ENCODE measurements at regions not wholly inside any gene's neighbourhood (a gene's known extent, or its start where the extent isn't known, plus 50 kb on each side); places are given as distances from the start of the nearest gene placed in this dataset.

DNA sequence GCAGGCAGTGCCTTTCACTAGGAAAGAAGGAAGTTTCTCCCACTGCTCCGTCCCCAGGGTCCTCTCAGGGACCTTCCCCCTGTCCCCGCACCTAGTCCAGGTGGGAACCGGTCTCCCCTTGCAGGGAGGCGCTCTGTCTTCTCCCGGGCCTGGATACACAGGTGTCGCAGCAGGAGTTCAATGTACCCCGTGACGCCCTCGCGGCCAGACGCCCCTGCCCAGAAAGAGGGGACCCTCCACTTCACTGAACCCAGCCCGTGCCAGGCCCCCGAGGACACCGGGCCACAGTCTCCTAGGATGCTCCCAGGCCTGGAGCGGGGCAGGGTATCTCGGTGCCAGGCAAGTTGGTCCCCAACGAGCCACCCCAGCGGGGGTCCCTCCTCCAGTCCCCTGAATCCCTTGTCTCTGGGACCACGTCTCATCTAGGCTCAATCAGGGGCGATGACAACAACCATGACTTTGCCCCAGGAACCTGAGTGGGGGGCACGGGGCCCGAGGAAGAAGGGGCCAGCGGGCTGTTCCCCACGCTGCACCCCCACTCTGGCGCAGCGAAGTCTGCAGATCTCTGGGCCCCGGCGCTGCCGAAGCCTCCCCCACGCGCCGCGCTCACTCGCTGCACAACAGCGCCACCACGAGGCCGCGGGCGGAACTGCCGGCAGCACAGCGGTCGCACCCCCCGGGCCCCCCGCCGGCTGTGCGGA is 103.0 kb downstream of the EDN3 start:
- WGBS, 3 donors: 4 to 7% (median 5%) methylated on average over 34 to 46 of the region's 46 CpGs
- H3K4me3 ChIP-seq: no peak overlapping the region
- TF ChIP-seq, protein P1, sequence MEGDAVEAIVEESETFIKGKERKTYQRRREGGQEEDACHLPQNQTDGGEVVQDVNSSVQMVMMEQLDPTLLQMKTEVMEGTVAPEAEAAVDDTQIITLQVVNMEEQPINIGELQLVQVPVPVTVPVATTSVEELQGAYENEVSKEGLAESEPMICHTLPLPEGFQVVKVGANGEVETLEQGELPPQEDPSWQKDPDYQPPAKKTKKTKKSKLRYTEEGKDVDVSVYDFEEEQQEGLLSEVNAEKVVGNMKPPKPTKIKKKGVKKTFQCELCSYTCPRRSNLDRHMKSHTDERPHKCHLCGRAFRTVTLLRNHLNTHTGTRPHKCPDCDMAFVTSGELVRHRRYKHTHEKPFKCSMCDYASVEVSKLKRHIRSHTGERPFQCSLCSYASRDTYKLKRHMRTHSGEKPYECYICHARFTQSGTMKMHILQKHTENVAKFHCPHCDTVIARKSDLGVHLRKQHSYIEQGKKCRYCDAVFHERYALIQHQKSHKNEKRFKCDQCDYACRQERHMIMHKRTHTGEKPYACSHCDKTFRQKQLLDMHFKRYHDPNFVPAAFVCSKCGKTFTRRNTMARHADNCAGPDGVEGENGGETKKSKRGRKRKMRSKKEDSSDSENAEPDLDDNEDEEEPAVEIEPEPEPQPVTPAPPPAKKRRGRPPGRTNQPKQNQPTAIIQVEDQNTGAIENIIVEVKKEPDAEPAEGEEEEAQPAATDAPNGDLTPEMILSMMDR (IDR thresholded peaks at IDR 0.05): peak; percentile 52 to 81 (median 62)
- TF ChIP-seq POLR2A (IDR thresholded peaks at IDR 0.05) (no peak), EP300 (IDR thresholded peaks at IDR 0.05) (no peak)
- H3K9me3 ChIP-seq: no peaks in the 10 kb centered on the region
- H3K4me1 ChIP-seq (ENCODE audit: insufficient read depth): no peaks in the 10 kb centered on the region
- DNase-seq: peak; percentile 19 to 71 (median 38)
- H3K27ac ChIP-seq: no peak overlapping the region
- no peaks in the 10 kb centered on the region for H3K36me3 ChIP-seq
- intact Hi-C loops (cut with DNase I): loop anchor here in 1 of 4 donors (5.0 kb wide), 1 partner anchor 536 kb away; no protein-coding TSS in a partner anchor
- no peaks in the 10 kb centered on the region for H3K27me3 ChIP-seq

- no peaks in the 10 kb centered on the region for H3K9me3 ChIP-seq
- no peaks in the 10 kb centered on the region for H3K36me3 ChIP-seq
- no peak overlapping the region for H3K27ac ChIP-seq
- no peak for DNase-seq
- intact Hi-C loops (cut with DNase I): loop anchor here in 1 of 4 donors (5.0 kb wide), 1 partner anchor 537 kb away; no protein-coding TSS in a partner anchor
- no peak overlapping the region for H3K4me3 ChIP-seq
- 12 to 19% (median 17%) methylated on average over 8 to 9 of the region's 9 CpGs for WGBS, 3 donors
- no peaks in the 10 kb centered on the region for H3K27me3 ChIP-seq
- TF ChIP-seq, protein P1 (IDR thresholded peaks at IDR 0.05): peak in 1 of 3 donors; percentile 0
- no peak for TF ChIP-seq EP300 (IDR thresholded peaks at IDR 0.05)
- H3K4me1 ChIP-seq (ENCODE audit: insufficient read depth): no peaks in the 10 kb centered on the region
Observed at GRCh38 chr20:59403962-59404314, 103.5 kb downstream of the EDN3 start.

DNA sequence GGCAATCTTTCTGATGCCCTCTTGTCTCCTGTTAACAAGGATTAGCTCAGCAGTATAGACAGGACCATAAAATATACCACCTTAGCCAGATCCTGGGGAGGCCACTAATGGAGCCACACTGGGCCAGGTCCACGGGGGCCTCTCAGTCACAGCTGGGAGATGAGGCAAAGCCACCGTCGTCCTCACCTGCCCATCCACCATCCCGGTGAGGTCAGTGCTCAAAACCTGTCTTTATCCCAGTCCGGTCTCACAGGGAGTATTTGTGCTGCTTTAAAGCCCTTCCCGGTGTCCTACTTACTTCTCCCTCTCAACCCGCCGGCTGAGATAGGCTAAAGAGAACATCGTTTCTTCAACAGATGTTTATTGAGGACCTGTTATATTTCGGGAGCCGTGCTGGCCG is 104.3 kb downstream of the EDN3 start:
- H3K27ac ChIP-seq: no peak overlapping the region
- DNase-seq: no peak
- H3K9me3 ChIP-seq: no peaks in the 10 kb centered on the region
- intact Hi-C loops (cut with DNase I): loop anchor here in 1 of 4 donors (5.0 kb wide), 1 partner anchor 537 kb away; no protein-coding TSS in a partner anchor
- no peaks in the 10 kb centered on the region for H3K4me1 ChIP-seq (ENCODE audit: insufficient read depth)
- no peaks in the 10 kb centered on the region for H3K27me3 ChIP-seq
- 47 to 57% (median 51%) methylated on average over 12 of the region's 12 CpGs for WGBS, 3 donors
- TF ChIP-seq POLR2A (IDR thresholded peaks at IDR 0.05) (no peak), EP300 (IDR thresholded peaks at IDR 0.05) (no peak)
- TF ChIP-seq, protein P1 (IDR thresholded peaks at IDR 0.05): no peak
- no peaks in the 10 kb centered on the region for H3K36me3 ChIP-seq
- H3K4me3 ChIP-seq: no peak overlapping the region

- Histone ChIP-seq H3K27me3 (no peaks in the 10 kb centered on the region), H3K4me3 (no peak overlapping the region), H3K9me3 (no peaks in the 10 kb centered on the region), H3K4me1 (ENCODE audit: insufficient read depth) (no peaks in the 10 kb centered on the region), H3K27ac (no peak overlapping the region), H3K36me3 (no peaks in the 10 kb centered on the region)
- 47 to 53% (median 53%) methylated on average over 15 of the region's 15 CpGs for WGBS, 3 donors
- intact Hi-C loops (cut with DNase I): no loop called here
- DNase-seq: no peak
- no peak for TF ChIP-seq POLR2A (IDR thresholded peaks at IDR 0.05)
- TF ChIP-seq, protein P1 (IDR thresholded peaks at IDR 0.05): no peak
- TF ChIP-seq EP300 (IDR thresholded peaks at IDR 0.05): no peak
Observed at GRCh38 chr20:59405226-59406200, 105.1 kb downstream of the EDN3 start.
